PC-3 (cell line): ENCODE measurements at regions not wholly inside any gene's neighbourhood (a gene's known extent, or its start where the extent isn't known, plus 50 kb on each side); places are given as distances from the start of the nearest gene placed in this dataset.
"Not testable (repeated sequence)": the region's sequence is repeated elsewhere in the genome, so short reads cannot be mapped to it uniquely, and the experiment has no call there.

ENCODE experiments used
- CTCF ChIP-seq: fragments of 300-600 bp; sonication (generic); conservative IDR thresholded peaks from 2 replicates; pipeline ENCODE4 v1.5.1; 2017; ENCODE audit warnings: antibody characterized with exemption, low read depth, mild to moderate bottlenecking, low read length
- EZH2 ChIP-seq: fragments of 300-600 bp; sonication (generic); IDR thresholded peaks from one replicate; pipeline ENCODE4 v1.6.1; 2017; ENCODE audit warnings: antibody characterized with exemption, mild to moderate bottlenecking, low read length; ENCODE audit not compliant: unreplicated experiment

GRCh38 chr14:19054934-19055333 lies 87.7 kb downstream of the POTEM start:
- TF ChIP-seq CTCF, EZH2: not testable (repeated sequence)
